ENCODE measurements at regions not wholly inside any gene's neighbourhood (a gene's known extent, or its start where the extent isn't known, plus 50 kb on each side); places are given as distances from the start of the nearest gene placed in this dataset.

GRCh38 chr5:79871364-79872120, 119.5 kb downstream of the MTX3 start (continued):
- no peak for TF ChIP-seq SIRT6 (IDR thresholded peaks at IDR 0.05; ENCODE audit: low read length)
- no peak for TF ChIP-seq POLR2A (IDR thresholded peaks at IDR 0.05; ENCODE audit: control extremely low read depth in 1 of 2, low read depth in 2 of 2, low read length in 2 of 2)
- no peak for TF ChIP-seq GTF2F1 (IDR thresholded peaks at IDR 0.05; ENCODE audit: borderline replicate concordance, low read depth, low read length)
- no peak for TF ChIP-seq KDM1A (IDR thresholded peaks at IDR 0.05; ENCODE audit: borderline replicate concordance, low read length)
- no peak for TF ChIP-seq EP300 (IDR thresholded peaks at IDR 0.05; ENCODE audit: borderline replicate concordance in 1 of 2, low read depth in 2 of 2, low read length in 2 of 2)
- no peak for TF ChIP-seq POU5F1 (IDR thresholded peaks at IDR 0.05; ENCODE audit: low read depth, low read length)
- TF ChIP-seq SP1 (IDR thresholded peaks at IDR 0.05; ENCODE audit: low read depth, low read length): no peak
- no peak for TF ChIP-seq CHD2 (IDR thresholded peaks at IDR 0.05; ENCODE audit: low read length)
